ENCODE measurements at regions not wholly inside any gene's neighbourhood (a gene's known extent, or its start where the extent isn't known, plus 50 kb on each side); places are given as distances from the start of the nearest gene placed in this dataset.

GRCh38 chr20:57910716-57911115, 200.9 kb upstream of the PMEPA1 start:
- H3K4me3 ChIP-seq (ENCODE audit: low read depth, low read length, poor library complexity, severe bottlenecking): no peak overlapping the region
- no peaks in the 10 kb centered on the region for H3K4me1 ChIP-seq (ENCODE audit: insufficient read depth, low read length, poor library complexity, severe bottlenecking)
- H2AFZ ChIP-seq (ENCODE audit: low read length): no peak overlapping the region
- BruUV-seq (replicated peaks): no TSS peak
- no peaks in the 10 kb centered on the region for H3K36me3 ChIP-seq (ENCODE audit: insufficient read depth, low read length)
- intact Hi-C loops (cut with micrococcal nuclease; ENCODE audit: unreplicated experiment): no loop called here
- no peaks in the 10 kb centered on the region for H3K79me2 ChIP-seq (ENCODE audit: insufficient read depth, low read depth, low read length)
- POLR2A ChIA-PET: no interaction called here
- no peaks in the 10 kb centered on the region for H3K9me2 ChIP-seq (ENCODE audit: insufficient read depth, low read length)
- DNase-seq (ENCODE audit: low spot score): no peak
- no peaks in the 10 kb centered on the region for H3K9me3 ChIP-seq (ENCODE audit: low read length)
- H3K27ac ChIP-seq (ENCODE audit: low read depth, low read length, poor library complexity, severe bottlenecking): no peak overlapping the region
- CTCF ChIA-PET (ENCODE audit: unreplicated experiment): no interaction called here
- H3K4me2 ChIP-seq (ENCODE audit: low read length): no peak overlapping the region
- TF ChIP-seq CTCF (conservative IDR thresholded peaks at IDR 0.05; ENCODE audit: low read length) (no peak), EZH2phosphoT487 (IDR thresholded peaks at IDR 0.05; ENCODE audit: borderline replicate concordance, low read depth, low read length) (no peak)
- H4K20me1 ChIP-seq (ENCODE audit: insufficient read depth, low read length): no peaks in the 10 kb centered on the region

GRCh38 chr20:57909763-57910331, 200.0 kb upstream of the PMEPA1 start:
- Histone ChIP-seq H3K4me3 (ENCODE audit: low read depth, low read length, poor library complexity, severe bottlenecking) (no peak overlapping the region), H3K79me2 (ENCODE audit: insufficient read depth, low read depth, low read length) (no peaks in the 10 kb centered on the region), H4K20me1 (ENCODE audit: insufficient read depth, low read length) (no peaks in the 10 kb centered on the region), H2AFZ (ENCODE audit: low read length) (no peak overlapping the region), H3K9me2 (ENCODE audit: insufficient read depth, low read length) (no peaks in the 10 kb centered on the region), H3K4me2 (ENCODE audit: low read length) (no peak overlapping the region), H3K36me3 (ENCODE audit: insufficient read depth, low read length) (no peaks in the 10 kb centered on the region), H3K4me1 (ENCODE audit: insufficient read depth, low read length, poor library complexity, severe bottlenecking) (no peaks in the 10 kb centered on the region), H3K9me3 (ENCODE audit: low read length) (no peaks in the 10 kb centered on the region), H3K27ac (ENCODE audit: low read depth, low read length, poor library complexity, severe bottlenecking) (no peak overlapping the region)
- no peak for DNase-seq (ENCODE audit: low spot score)
- CTCF ChIA-PET (ENCODE audit: unreplicated experiment): no interaction called here
- TF ChIP-seq CTCF (conservative IDR thresholded peaks at IDR 0.05; ENCODE audit: low read length) (no peak), EZH2phosphoT487 (IDR thresholded peaks at IDR 0.05; ENCODE audit: borderline replicate concordance, low read depth, low read length) (no peak)
- intact Hi-C loops (cut with micrococcal nuclease; ENCODE audit: unreplicated experiment): no loop called here
- BruUV-seq (replicated peaks): no TSS peak
- POLR2A ChIA-PET: no interaction called here

GRCh38 chr20:57908704-57909630, 199.2 kb upstream of the PMEPA1 start:
- no peaks in the 10 kb centered on the region for H4K20me1 ChIP-seq (ENCODE audit: insufficient read depth, low read length)
- H3K9me3 ChIP-seq (ENCODE audit: low read length): no peaks in the 10 kb centered on the region
- no peak overlapping the region for H3K4me3 ChIP-seq (ENCODE audit: low read depth, low read length, poor library complexity, severe bottlenecking)
- no peaks in the 10 kb centered on the region for H3K9me2 ChIP-seq (ENCODE audit: insufficient read depth, low read length)
- no peaks in the 10 kb centered on the region for H3K79me2 ChIP-seq (ENCODE audit: insufficient read depth, low read depth, low read length)
- ChIA-PET CTCF (ENCODE audit: unreplicated experiment) (no interaction called here), POLR2A (no interaction called here)
- no peak overlapping the region for H3K27ac ChIP-seq (ENCODE audit: low read depth, low read length, poor library complexity, severe bottlenecking)
- no TSS peak for BruUV-seq (replicated peaks)
- TF ChIP-seq EZH2phosphoT487 (IDR thresholded peaks at IDR 0.05; ENCODE audit: borderline replicate concordance, low read depth, low read length): no peak
- TF ChIP-seq CTCF (conservative IDR thresholded peaks at IDR 0.05; ENCODE audit: low read length): no peak
- no peaks in the 10 kb centered on the region for H3K4me1 ChIP-seq (ENCODE audit: insufficient read depth, low read length, poor library complexity, severe bottlenecking)
- no peak overlapping the region for H3K4me2 ChIP-seq (ENCODE audit: low read length)
- H2AFZ ChIP-seq (ENCODE audit: low read length): no peak overlapping the region
- no peaks in the 10 kb centered on the region for H3K36me3 ChIP-seq (ENCODE audit: insufficient read depth, low read length)
- intact Hi-C loops (cut with micrococcal nuclease; ENCODE audit: unreplicated experiment): no loop called here
- no peak for DNase-seq (ENCODE audit: low spot score)

Measured in OCI-LY7 (cell line).